Activated CD8-positive, alpha-beta memory T cell treated with anti-CD3 and anti-CD28 coated beads for 4 hours (primary cell): ENCODE measurements at regions not wholly inside any gene's neighbourhood (a gene's known extent, or its start where the extent isn't known, plus 50 kb on each side); places are given as distances from the start of the nearest gene placed in this dataset.

ENCODE experiments used
- DNase-seq, 2 donors: peaks; one replicate each; pipeline ENCODE4 v3.0.0-alpha.2; 2020; ENCODE audit warnings: low read depth in 2 of 2

DNA sequence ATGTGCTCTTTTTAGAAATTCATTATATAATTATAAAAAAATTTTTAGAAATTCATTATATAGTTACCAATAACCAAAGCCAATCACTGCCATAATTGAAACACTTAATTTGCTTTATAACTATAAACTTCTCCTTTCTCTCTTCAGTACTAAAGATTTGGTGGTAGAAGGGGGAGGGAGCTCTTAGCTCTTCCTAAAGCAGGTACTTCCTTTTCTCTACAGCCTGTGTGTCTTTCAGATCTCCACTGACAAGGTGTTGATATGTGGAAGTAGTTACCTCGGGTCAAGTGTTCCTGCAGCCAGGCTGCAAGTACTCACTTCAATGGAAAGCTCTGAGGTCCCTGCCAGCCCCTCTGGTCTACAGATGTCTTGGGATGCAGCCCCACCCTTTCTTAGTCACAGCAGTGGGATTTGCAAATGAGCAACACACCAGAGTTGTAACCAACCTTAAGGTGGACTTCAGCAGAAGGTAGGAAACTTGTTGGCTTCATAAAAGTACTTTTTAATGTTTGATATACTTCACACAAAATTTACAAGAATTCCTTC is 690.0 kb downstream of the ARHGAP15 start:
- no peak for DNase-seq
